ENCODE measurements at regions not wholly inside any gene's neighbourhood (a gene's known extent, or its start where the extent isn't known, plus 50 kb on each side); places are given as distances from the start of the nearest gene placed in this dataset.

DNA sequence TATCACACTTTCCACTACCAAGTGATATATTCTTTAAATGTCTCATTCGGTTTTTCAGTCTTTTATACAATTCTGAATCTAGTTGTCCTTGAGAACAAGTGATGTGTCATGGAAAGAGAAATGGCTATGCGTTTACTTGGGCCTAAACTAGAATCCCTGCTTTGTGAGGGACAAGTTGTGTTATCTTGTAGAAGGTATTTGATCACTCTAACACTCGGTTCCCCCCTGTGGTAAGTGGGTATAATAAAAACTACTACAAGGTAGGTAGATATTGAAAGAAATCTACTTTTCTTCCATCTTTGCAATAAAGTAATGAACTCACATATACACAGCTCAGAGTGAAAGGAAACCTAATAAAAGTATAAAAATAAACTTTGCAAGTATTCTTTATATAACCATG is 108.9 kb downstream of the MANEA start:
- no peak overlapping the region for H3K56ac ChIP-seq (ENCODE audit: insufficient read length, low read depth, low read length)
- H3T11ph ChIP-seq (ENCODE audit: low read length) = no peak overlapping the region
- no peak overlapping the region for H3K9ac ChIP-seq (ENCODE audit: extremely low read depth, insufficient read length, low read length)
- H4K5ac ChIP-seq (ENCODE audit: insufficient read length, low read depth, low read length) = no peak overlapping the region
- no peak overlapping the region for H2BK20ac ChIP-seq (ENCODE audit: low read depth, low read length, poor library complexity, severe bottlenecking)
- no peaks in the 10 kb centered on the region for H3K27me3 ChIP-seq (ENCODE audit: insufficient read depth, low read length)
- H3K4ac ChIP-seq (ENCODE audit: low read depth, low read length) = no peak overlapping the region
- H3K23ac ChIP-seq (ENCODE audit: insufficient read length, low read depth, low read length) = no peak overlapping the region
- Mint-ChIP-seq H3K27ac (peak overlapping the region in 1 of 3 experiments; percentile 54; a peak in 2 of 7 replicates), H3K4me3 (no peak overlapping the region), H3K4me1 (peaks cover 32 to 39% of the 10 kb centered on the region in 2 experiments), H3K9me3 (no peaks in the 10 kb centered on the region), H3K36me3 (ENCODE audit: insufficient read depth in 1 of 3, low read depth in 3 of 3) (no peaks in the 10 kb centered on the region), H3K27me3 (ENCODE audit: low read depth) (no peaks in the 10 kb centered on the region)
- H4K20me1 ChIP-seq (ENCODE audit: control insufficient read depth, insufficient read depth, insufficient read length) = no peaks in the 10 kb centered on the region
- H2BK12ac ChIP-seq (ENCODE audit: insufficient read length, low read depth, low read length) = no peak overlapping the region
- H2AFZ ChIP-seq (ENCODE audit: low read length) = no peak overlapping the region
- H3K23me2 ChIP-seq (ENCODE audit: insufficient read length, low read depth, low read length, poor library complexity, severe bottlenecking) = no peaks in the 10 kb centered on the region
- H3K18ac ChIP-seq (ENCODE audit: insufficient read length, low read depth, low read length) = no peak overlapping the region
- H2BK15ac ChIP-seq (ENCODE audit: low read depth, low read length) = no peak overlapping the region
- peaks cover 4% of the 10 kb centered on the region; the same call in 1 of the 2 replicates for H3K4me1 ChIP-seq (ENCODE audit: insufficient read depth, low read length)
- H4K8ac ChIP-seq (replicated peaks; ENCODE audit: insufficient read length, low read depth, low read length) = no peak overlapping the region
- H3K9me3 ChIP-seq (ENCODE audit: control insufficient read depth, low read depth, low read length) = no peaks in the 10 kb centered on the region
- H3K14ac ChIP-seq (ENCODE audit: insufficient read depth, low read length) = no peak overlapping the region
- no peak for DNase-seq
- peak overlapping the region; percentile 13 for H3K4me2 ChIP-seq (ENCODE audit: insufficient read depth, insufficient read length, low read length)
- H3K79me2 ChIP-seq (ENCODE audit: insufficient read depth, low read length) = no peaks in the 10 kb centered on the region
- no peak overlapping the region for H3K27ac ChIP-seq (ENCODE audit: insufficient read length, low read depth, low read length)
- no peak overlapping the region for H2BK5ac ChIP-seq (ENCODE audit: insufficient read length, low read length)
- no CpG with 5 or more reads among the region's 3 CpGs for WGBS (ENCODE audit: extremely low coverage, insufficient read length, low lambda C conversion rate)
- TF ChIP-seq CTCF (conservative IDR thresholded peaks at IDR 0.05) = peak; percentile 33; the same call in 2 of the 3 replicates
- H2AK5ac ChIP-seq (ENCODE audit: insufficient read length, low read length) = no peak overlapping the region
- no peaks in the 10 kb centered on the region for H3K79me1 ChIP-seq (ENCODE audit: insufficient read depth, low read depth, low read length, poor library complexity, severe bottlenecking)
- no peak overlapping the region for H4K91ac ChIP-seq (ENCODE audit: insufficient read length, low read depth, low read length)
- no peak overlapping the region for H2BK120ac ChIP-seq (ENCODE audit: low read depth, low read length, poor library complexity, severe bottlenecking)
